Tibial nerve (tissue), 4 donors: ENCODE measurements at regions not wholly inside any gene's neighbourhood (a gene's known extent, or its start where the extent isn't known, plus 50 kb on each side); places are given as distances from the start of the nearest gene placed in this dataset.

Source experiments
- DNase-seq, 2 donors: peaks; one replicate each; pipeline ENCODE4 v3.0.0-alpha.2; 2019; ENCODE audit warnings: low spot score in 2 of 2
- H3K27ac ChIP-seq, 4 donors: fragments of 200-600 bp; sonication (generic) in 3 of 4; one replicate each; pipeline ENCODE4 v1.5.1; 2017 to 2019; ENCODE audit warnings: mild to moderate bottlenecking in 1 of 4
- H3K27me3 ChIP-seq, 2 donors: fragments of 200-600 bp; sonication (generic) in 1 of 2; one replicate each; pipeline versions ENCODE4 v1.5.1 to v1.6.0; 2017 to 2019
- H3K36me3 ChIP-seq, 3 donors: fragments of 200-600 bp; sonication (generic); one replicate each; pipeline ENCODE4 v1.5.1; 2018 to 2019
- H3K4me1 ChIP-seq, 4 donors: fragments of 200-600 bp; sonication (generic) in 3 of 4; one replicate each; pipeline ENCODE4 v1.5.1; 2017 to 2019
- H3K4me3 ChIP-seq, 4 donors: fragments of 200-600 bp; sonication (generic) in 3 of 4; one replicate each; pipeline ENCODE4 v1.5.1; 2017 to 2019; ENCODE audit warnings: mild to moderate bottlenecking in 1 of 4, moderate library complexity in 1 of 4
- H3K9me3 ChIP-seq, 4 donors: fragments of 200-600 bp; sonication (generic) in 3 of 4; one replicate each; pipeline ENCODE4 v1.5.1; 2017 to 2019
- EP300 ChIP-seq, 2 donors: sonication (generic); formaldehyde crosslinking; IDR thresholded peaks; one replicate each; pipeline ENCODE4 v1.6.1; 2017; ENCODE audit warnings: antibody characterized with exemption in 2 of 2, mild to moderate bottlenecking in 1 of 2
- POLR2A ChIP-seq, 2 donors: fragments of 450-650 bp; IDR thresholded peaks; one replicate each; pipeline ENCODE4 v1.6.1; 2017; ENCODE audit warnings: antibody characterized with exemption in 2 of 2, mild to moderate bottlenecking in 2 of 2, moderate library complexity in 2 of 2
- WGBS, 2 donors: methylation state at CpG; one replicate each; pipeline ENCODE4 v1.1.5; 2018; 5-methylcytosine and 5-hydroxymethylcytosine counted together
- TF ChIP-seq, protein P1 (sequence below), 5 experiments: fragments of 200-600 bp in 3 of 5; fragments of 450-650 bp in 2 of 5; sonication (generic) in 3 of 5; IDR thresholded peaks; one replicate each; pipeline ENCODE4 v1.5.1; 2016 to 2019; ENCODE audit warnings: antibody characterized with exemption in 5 of 5, mild to moderate bottlenecking in 3 of 5, moderate library complexity in 2 of 5

GRCh38 chr17:65394811-65395472 lies 166.5 kb downstream of the AXIN2 start:
- peaks cover 0 to 10% (median 0%) of the 10 kb centered on the region in 4 donors for H3K9me3 ChIP-seq
- H3K36me3 ChIP-seq, result no peaks in the 10 kb centered on the region
- H3K27ac ChIP-seq, result no peak overlapping the region
- H3K4me1 ChIP-seq, result no peaks in the 10 kb centered on the region
- WGBS, 2 donors, result 57 to 74% methylated on average over 3 of the region's 3 CpGs
- TF ChIP-seq EP300 (IDR thresholded peaks at IDR 0.05), result no peak
- no peak for TF ChIP-seq POLR2A (IDR thresholded peaks at IDR 0.05)
- TF ChIP-seq, protein P1, sequence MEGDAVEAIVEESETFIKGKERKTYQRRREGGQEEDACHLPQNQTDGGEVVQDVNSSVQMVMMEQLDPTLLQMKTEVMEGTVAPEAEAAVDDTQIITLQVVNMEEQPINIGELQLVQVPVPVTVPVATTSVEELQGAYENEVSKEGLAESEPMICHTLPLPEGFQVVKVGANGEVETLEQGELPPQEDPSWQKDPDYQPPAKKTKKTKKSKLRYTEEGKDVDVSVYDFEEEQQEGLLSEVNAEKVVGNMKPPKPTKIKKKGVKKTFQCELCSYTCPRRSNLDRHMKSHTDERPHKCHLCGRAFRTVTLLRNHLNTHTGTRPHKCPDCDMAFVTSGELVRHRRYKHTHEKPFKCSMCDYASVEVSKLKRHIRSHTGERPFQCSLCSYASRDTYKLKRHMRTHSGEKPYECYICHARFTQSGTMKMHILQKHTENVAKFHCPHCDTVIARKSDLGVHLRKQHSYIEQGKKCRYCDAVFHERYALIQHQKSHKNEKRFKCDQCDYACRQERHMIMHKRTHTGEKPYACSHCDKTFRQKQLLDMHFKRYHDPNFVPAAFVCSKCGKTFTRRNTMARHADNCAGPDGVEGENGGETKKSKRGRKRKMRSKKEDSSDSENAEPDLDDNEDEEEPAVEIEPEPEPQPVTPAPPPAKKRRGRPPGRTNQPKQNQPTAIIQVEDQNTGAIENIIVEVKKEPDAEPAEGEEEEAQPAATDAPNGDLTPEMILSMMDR (IDR thresholded peaks at IDR 0.05), result no peak
- no peak for DNase-seq
- no peaks in the 10 kb centered on the region for H3K27me3 ChIP-seq
- no peak overlapping the region for H3K4me3 ChIP-seq

DNA sequence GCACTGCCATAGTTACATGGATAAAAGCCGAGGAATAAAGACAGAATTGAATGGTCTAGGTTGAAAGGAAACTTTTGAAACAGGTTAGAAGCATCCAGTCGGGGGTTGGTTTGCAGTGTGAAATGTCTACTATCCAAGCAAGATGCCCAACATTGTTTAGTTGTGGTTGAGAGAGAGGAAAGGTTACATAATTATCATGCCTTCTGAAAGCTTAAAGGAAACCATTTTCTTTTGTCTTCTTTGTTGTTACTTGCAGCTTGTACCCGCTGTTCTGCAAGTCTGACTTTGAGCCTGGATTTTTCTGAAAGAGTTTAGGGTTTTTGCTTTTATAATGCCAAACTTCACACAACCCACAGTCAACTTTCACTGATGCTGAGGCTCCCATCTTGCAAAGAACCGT lies 167.9 kb downstream of the AXIN2 start:
- H3K4me3 ChIP-seq, result no peak overlapping the region
- TF ChIP-seq, protein P1 (IDR thresholded peaks at IDR 0.05), result no peak
- no peak for TF ChIP-seq POLR2A (IDR thresholded peaks at IDR 0.05)
- no peak for TF ChIP-seq EP300 (IDR thresholded peaks at IDR 0.05)
- H3K27me3 ChIP-seq, result no peaks in the 10 kb centered on the region
- peaks cover 0 to 10% (median 0%) of the 10 kb centered on the region in 4 donors for H3K9me3 ChIP-seq
- 63% methylated on average over 4 of the region's 4 CpGs for WGBS, 2 donors
- H3K27ac ChIP-seq, result no peak overlapping the region
- H3K36me3 ChIP-seq, result no peaks in the 10 kb centered on the region
- no peak for DNase-seq
- H3K4me1 ChIP-seq, result no peaks in the 10 kb centered on the region

DNA sequence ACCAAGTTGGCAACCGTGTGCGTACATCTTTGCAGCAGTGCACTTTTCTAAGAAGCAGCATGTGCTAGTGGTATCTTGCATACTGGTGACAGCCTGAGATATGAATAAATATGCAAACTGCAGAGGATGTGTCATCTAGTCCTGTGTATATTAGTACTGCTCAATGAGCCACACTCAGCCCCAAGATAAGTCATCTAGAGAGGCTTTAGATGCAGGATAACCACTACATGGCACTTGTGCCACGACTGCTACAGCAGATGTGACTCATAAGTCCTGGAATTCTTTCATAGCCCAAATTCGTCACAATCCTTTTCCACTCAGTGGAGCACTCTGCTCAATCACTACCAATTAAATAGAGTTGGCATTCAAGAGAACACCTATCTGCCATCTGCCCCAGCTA lies 171.5 kb downstream of the AXIN2 start:
- H3K27ac ChIP-seq, result no peak overlapping the region
- no peaks in the 10 kb centered on the region for H3K9me3 ChIP-seq
- no peaks in the 10 kb centered on the region for H3K27me3 ChIP-seq
- H3K4me1 ChIP-seq, result no peaks in the 10 kb centered on the region
- WGBS, 2 donors, result 78 to 79% methylated on average over 4 of the region's 4 CpGs
- TF ChIP-seq EP300 (IDR thresholded peaks at IDR 0.05) (no peak), POLR2A (IDR thresholded peaks at IDR 0.05) (no peak)
- TF ChIP-seq, protein P1 (IDR thresholded peaks at IDR 0.05), result no peak
- DNase-seq, result no peak
- no peaks in the 10 kb centered on the region for H3K36me3 ChIP-seq
- no peak overlapping the region for H3K4me3 ChIP-seq

DNA sequence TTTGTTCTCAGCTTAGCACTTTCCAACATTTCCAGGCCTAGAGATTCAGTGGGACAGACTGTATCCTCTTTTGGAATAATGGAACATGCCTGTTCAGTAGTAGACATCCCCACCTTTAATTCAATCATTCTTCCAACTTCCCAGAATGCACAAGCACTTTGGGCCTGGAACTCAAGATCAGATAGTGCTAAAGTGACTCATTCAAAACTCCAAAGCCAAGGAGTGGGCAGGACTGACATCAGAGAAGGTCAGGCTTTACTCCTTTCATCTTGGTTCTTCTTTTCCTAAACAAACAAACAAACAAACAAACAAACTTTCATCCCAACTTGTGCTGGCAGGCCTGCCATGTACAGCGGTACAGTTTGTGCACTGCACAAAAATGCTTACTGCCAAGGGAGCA lies 172.0 kb downstream of the AXIN2 start:
- no peaks in the 10 kb centered on the region for H3K36me3 ChIP-seq
- no peaks in the 10 kb centered on the region for H3K9me3 ChIP-seq
- H3K27me3 ChIP-seq, result no peaks in the 10 kb centered on the region
- WGBS, 2 donors, result 97 to 100% methylated on average over 1 of the region's 1 CpG
- no peak for DNase-seq
- H3K4me3 ChIP-seq, result no peak overlapping the region
- H3K4me1 ChIP-seq, result no peaks in the 10 kb centered on the region
- TF ChIP-seq, protein P1 (IDR thresholded peaks at IDR 0.05), result no peak
- H3K27ac ChIP-seq, result no peak overlapping the region

DNA sequence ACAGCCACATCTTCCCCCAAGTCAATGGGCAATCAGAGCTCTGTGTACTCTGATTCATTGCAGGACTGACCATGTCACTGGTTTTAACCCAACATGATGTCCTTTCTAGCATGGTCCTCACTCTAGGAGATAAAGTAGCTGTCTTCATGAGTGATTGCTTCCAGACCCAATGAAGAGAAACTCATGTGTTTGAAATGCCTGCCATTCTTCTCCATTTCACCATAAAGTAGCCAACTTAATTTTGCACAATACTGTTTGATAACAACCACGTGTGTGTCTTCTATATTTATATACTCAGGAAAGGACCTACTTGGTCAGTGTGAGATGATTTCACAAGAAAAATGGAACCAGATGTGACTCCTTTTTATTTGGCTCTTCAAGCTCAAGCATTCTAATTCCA lies 172.5 kb downstream of the AXIN2 start:
- Histone ChIP-seq H3K9me3 (no peaks in the 10 kb centered on the region), H3K27me3 (no peaks in the 10 kb centered on the region), H3K27ac (no peak overlapping the region), H3K4me3 (no peak overlapping the region), H3K4me1 (no peaks in the 10 kb centered on the region), H3K36me3 (no peaks in the 10 kb centered on the region)
- 15 to 44% methylated on average over 1 of the region's 1 CpG for WGBS, 2 donors
- TF ChIP-seq POLR2A (IDR thresholded peaks at IDR 0.05), result no peak
- no peak for TF ChIP-seq EP300 (IDR thresholded peaks at IDR 0.05)
- TF ChIP-seq, protein P1 (IDR thresholded peaks at IDR 0.05), result no peak
- DNase-seq, result no peak
